IPS DF 19.7 (cell line): ENCODE measurements at regions not wholly inside any gene's neighbourhood (a gene's known extent, or its start where the extent isn't known, plus 50 kb on each side); places are given as distances from the start of the nearest gene placed in this dataset.

Source experiments
- DNase-seq: peaks from one replicate; pipeline ENCODE4 v3.0.0-alpha.2; 2013; ENCODE audit warnings: low read depth, low spot score

DNA sequence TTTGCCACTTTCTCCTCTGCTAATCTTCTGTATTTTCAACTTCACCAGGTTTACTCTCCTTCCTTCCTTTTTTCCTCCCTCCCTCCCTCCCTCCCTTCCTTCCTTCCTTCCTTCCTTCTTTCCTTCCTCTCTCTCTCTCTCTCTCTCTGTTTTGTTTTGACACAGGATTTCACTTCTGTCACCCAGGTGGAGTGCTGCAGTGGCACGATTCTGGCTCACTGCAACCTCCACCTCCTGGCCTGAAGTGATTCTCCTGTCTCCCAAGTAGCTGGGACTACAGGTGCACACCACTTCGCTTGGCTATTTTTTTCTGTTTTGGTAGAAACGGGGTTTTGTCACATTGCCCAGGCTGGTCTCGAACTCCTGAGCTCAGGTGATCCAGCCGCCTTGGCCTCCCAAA is 181.2 kb upstream of the BTG1 start:
- no peak for DNase-seq

DNA sequence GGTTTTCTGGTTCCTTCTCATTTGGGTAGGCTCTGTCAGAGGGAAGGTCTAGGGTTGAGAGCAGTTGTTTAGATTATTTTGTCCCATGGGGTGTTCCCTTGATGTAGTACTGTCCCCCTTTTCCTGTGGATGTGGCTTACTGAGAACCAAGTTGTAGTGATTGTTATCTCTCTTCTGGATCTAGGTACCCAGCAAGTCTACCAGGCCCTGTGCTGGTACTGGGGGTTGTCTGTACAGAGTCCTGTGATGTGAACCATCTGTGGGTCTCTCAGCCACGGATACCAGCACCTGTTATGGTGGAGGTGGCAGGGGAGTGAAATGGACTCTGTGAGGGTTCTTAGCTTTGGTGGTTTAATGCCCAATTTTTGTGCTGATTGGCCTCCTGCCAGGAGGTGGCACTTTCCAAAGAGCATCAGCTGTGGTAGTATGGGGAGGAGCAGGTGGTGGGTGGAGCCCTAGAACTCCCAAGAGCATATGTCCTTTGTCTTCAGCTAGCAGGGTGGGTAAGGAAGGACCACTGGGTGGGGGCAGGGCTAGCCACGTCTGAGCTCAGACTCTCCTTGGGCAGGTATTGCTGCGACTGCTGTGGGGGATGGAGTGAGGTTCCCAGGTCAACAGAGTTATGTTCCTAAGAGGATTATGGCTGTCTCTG is 179.3 kb upstream of the BTG1 start:
- no peak for DNase-seq

DNA sequence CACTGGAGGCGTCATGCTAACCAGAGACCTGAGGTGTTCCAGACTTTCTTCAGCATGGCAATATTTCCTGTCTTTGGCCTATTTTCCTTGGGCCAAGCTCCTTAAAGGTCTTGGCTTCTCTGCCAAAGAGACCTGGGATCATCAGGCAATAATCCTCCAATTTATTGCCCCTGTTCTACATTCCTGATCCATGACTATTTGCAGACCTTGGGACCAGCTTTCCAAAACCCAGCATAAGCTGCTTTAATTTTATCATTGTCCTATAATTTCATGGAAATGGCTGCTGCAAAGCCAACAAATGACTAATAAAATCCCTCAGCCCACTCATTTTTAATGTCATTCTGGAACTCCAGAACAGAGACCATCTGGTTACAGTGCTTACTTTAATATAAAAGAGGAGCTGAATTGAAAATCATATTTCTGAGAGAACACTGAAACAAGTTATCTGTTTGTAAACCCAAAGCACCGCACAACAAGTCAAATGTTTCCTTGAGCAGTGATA is 166.9 kb upstream of the BTG1 start:
- no peak for DNase-seq

DNA sequence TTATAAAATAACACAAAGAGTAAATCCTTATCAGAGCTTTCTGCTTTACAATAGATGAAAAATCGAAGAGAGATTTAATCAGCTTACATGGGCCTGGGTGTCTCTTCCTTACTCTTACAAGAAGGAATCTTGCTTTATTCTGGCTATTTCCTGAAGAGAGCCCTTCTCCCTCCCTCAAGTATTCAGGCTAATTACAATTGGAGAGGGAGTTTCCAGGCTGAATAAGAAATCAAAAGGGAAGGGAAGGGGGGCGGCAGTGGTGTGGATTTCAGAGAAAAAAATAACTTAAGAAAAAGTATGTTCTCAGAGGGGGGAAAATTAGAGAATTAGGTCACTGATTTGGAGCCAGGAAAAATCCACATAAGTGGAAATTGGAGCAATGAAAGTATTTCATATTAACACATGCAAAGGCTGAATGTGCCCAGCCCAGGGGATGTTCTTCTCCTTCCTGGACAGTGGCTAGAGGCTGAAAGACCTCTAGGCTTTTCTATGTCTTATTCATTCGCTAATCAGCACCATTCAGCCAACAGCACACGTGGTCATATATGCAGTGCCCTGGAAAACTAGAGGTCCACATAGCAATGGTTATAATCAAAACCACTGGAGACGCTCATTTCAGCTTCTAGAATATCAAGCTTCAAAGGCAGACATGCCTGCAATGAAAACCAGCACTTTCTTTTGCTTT is 158.9 kb upstream of the BTG1 start:
- DNase-seq, result no peak

DNA sequence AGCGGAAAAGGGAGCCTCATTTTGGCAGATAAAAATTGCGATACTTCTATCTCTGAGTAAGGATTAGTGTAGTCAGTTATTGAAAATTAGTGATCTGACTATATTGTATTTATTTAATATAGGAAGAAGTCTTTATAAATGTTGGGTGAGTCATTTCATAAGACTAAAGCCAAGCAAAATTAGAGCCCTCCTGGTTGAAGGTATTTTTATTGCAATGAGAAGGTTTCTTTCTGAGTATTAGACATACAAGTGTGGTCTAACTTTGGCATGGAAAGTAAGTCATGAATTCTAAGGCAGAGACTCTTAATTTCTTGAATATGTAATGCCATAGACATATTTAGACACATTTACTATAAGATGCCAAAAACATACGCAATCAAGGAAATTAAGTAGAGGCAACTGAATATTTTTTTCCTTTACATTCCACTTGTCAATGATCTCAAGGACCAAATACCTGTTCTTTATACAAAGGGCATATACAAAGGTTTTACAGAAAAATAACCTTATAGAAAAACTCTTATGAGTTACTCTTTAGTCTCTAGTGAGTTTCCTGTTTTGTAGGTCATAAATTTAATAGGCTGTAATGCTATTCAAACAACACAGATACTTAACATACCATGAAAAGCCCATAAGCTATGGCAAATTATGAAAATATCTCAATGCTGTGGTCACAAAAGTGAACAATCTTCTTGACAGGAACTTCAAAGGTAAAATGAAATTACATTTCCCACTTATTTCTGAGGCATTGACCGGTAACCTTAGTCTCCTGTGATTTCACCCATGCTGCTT is 156.6 kb upstream of the BTG1 start:
- DNase-seq, result no peak

DNA sequence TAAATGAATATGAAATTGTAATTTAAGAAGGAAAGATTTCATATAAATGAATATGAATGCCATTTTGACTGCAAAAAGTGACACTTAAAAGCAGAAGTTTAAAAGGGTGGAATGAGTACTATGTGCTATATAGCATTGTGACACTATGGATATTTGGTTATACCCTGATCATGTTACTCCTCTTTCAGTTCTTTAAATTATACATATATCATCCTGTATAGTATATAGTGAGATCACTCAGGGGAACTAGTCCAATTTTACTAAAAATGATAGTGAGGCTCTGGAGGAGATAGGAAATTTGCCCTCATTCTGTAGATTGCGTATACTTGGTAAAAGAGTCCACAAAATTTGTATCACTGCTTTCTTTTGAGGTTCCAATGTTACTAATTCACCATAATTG is 155.7 kb upstream of the BTG1 start:
- no peak for DNase-seq

DNA sequence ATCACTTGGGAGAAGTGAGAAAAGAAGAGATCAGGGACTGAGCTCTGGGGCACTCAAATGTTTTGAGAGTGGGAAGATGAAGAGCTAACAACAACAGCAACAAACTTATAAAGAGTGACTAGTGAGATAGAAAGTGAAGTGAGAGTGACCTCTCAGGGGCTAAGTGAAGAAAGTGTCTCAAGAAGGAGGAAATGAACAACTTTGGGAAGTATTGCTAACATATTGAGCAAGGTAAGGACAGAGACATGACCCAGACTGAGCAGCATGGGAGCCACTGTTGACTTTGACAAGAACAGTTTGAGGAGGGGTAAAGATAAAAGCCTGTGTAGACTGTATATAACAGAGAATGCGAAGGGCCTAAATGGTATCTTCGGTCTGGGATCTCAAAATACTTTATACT is 155.1 kb upstream of the BTG1 start:
- no peak for DNase-seq

DNA sequence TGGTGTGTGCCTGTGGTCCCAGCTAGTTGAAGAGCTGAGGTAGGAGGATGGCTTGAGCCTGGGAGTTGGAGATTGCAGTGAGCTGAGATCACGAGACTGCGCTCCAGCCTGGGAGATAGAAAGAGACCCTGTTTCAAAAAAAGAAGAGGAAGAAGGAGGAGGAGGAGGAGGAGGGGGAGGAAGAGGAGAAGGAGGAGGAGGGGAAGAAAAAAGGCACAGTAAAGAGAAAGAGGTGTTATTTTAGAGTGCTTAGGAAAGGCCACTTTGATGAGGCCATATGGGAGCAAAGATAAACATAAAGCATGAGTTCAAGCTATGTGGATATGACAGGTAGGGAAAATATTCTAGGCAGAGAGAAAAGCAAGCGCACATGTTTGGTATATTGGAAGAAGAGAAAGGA is 154.1 kb upstream of the BTG1 start:
- no peak for DNase-seq

DNA sequence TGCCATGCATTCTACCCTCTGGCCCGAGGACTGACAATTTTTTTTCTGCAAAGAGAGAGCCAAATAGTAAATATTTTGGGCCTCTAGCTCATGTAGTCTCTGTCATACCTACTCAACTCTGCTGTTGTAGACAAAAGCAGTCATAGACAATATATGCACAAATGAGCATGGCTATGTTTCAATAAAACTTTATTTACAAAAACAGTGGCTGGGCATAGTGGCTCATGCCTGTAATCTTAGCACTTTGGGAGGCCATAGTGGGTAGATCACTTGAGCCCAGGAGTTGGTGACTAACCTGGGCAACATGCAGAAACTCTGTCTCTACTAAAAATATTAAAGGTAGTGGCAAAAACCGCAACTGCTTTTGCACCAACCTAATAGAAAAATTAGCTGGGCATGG is 153.7 kb upstream of the BTG1 start:
- DNase-seq, result no peak

DNA sequence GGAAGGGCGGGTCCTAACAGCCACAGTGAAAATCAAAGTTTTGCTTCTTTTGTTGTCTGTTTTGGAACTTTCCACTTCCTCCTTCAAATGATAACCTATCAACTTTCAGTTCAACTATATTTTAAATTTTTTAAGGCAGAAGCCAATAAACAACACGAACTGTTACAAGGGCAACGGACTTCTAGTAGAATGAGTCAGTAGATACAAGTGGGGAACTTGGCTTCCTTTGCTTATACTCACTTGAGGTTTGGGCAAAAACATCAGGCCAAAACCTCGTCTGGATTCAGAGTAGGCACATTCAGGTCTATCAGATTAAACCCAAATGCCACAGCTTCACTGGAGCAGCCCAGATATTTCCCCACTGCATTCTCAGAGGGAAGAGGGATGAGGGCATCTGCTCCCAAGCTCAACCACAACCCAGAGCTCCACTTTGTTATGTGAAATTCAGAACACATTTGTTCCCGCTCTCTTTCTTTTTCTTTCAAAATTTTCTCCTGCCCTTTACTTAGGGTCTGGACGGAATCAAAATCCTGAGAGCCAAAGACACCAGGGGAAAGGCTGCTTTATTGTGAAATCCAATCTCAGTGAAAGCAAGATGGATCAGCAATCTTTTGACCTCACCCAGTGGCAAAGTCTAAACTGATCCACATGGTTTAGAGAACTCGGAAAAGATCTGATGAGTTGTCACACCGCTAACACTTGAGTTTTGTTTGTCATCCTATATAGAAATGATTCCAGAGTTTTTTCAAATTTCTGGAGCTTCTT is 152.5 kb upstream of the BTG1 start:
- DNase-seq, result no peak

DNA sequence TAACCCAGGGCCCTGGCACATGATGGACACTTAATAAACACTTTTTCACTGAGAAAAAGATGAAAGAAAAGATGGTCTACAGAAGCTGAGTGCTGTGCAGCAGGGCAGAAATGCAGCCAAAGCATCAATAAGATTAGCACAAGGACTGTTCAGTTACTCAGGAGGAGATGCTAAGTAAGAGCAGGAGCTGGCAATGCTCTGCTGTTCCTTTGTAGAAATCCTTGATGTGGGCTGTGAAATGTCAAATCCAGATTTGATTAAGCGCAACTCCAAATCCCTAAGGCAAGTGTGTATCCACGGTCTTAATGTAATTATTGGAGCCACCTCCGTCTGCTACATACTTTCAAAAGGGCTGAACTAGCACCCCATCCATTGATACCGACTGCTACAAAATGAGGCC is 151.8 kb upstream of the BTG1 start:
- DNase-seq, result no peak

DNA sequence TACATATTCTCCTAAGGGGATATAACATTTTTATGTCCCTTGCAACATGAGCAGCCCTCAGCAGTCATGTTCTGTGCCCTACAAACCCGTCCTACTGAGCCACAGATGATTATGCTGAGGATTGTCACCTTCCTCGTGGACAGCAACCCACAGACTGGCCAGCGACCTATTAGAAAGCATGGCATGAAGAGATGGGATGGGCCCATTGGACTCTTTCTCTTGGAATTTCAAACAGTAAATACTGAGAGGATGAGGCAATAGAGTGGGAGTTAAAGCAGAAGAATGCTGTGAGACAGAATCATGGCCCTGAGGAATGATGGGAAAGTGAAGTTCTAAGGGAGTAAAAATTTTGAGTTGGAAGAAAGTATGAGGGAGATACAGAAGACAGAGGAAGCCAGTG is 149.9 kb upstream of the BTG1 start:
- no peak for DNase-seq

DNA sequence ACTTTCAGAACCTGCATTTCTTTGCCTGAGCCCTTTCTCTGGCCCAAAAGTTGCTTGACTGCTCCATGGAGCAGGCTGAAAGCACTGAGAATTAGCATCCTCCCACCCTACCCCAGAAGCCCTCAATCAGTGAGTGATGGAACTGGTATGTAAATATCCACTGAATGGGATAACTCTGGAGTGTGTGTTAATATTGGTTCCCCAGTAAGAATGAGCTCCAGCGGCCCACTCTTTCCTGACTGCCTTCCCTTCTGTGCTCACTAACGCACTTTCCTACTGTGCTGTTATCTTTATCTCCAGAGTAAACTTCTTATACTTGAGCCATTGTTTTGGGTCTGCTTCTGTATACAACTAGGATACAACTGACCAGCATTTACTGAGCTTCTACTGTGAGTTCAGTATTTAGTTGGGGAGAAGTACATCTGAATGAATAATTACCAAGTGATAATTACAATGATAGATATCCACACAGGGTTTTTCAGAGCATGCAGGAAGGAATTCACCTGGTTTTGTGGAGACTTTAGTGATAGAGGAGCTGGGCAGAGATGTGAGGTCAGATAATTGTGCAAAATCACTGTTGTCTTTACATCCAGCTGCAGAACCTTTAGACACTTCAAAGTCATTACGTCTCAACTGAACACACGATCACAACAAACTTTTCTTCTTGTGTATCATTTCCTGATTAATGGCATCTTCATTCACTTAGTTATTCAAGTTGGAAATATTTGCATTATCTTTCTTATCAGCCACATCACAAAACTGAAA is 149.2 kb upstream of the BTG1 start:
- no peak for DNase-seq

DNA sequence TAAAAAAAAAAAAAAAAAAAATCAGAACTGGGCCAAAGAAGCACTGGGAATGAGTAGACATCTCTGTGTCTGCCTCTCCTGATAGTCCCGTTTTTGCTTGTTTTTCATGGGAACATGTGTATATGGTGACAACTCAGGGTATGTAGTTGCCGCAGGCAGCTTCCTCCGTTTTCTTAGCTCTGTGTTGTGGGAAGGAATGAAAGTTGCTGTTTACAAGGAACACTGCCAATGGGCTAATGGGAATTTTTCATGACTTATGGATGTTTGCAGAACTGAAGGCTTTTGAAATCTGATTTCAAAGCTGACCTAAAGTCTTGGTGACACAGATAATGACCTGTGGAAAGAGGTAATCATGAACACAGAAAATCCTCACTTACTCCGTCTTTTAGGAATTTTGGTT is 146.4 kb upstream of the BTG1 start:
- DNase-seq, result no peak

DNA sequence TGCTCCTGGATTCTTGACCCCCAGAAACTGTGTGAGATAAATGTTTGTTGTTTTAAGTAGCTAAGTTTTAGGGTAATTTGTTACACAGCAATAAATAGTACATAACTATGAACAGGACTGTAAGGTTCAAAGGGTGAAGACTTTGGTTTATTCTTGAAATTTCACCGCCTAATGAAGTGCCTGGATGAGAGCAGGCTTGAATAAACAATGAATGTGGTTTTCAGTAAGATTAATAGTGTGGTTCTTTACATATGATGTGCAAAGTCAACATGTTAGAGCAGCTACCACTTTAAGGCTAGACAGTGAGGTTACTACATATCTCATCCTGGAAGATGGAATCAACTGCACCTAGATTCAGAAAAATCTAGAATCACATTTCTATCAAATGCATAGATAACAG is 145.2 kb upstream of the BTG1 start:
- DNase-seq, result no peak

DNA sequence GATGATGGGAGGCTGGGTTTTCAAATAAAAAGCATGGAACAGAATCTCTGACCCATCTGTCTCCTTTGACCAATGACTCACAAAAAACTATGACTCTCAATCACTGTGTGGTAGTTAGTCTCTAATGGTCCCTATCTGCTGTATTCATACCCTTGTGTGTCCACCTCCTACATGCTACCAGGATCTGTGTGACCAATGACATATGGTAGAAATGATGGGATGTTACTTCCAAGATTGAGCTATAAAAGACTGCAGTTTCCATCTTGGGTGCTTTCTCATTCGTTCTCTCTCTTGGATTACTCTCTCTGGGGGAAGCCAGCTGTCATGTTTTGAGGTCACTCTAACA is 144.7 kb upstream of the BTG1 start:
- no peak for DNase-seq

DNA sequence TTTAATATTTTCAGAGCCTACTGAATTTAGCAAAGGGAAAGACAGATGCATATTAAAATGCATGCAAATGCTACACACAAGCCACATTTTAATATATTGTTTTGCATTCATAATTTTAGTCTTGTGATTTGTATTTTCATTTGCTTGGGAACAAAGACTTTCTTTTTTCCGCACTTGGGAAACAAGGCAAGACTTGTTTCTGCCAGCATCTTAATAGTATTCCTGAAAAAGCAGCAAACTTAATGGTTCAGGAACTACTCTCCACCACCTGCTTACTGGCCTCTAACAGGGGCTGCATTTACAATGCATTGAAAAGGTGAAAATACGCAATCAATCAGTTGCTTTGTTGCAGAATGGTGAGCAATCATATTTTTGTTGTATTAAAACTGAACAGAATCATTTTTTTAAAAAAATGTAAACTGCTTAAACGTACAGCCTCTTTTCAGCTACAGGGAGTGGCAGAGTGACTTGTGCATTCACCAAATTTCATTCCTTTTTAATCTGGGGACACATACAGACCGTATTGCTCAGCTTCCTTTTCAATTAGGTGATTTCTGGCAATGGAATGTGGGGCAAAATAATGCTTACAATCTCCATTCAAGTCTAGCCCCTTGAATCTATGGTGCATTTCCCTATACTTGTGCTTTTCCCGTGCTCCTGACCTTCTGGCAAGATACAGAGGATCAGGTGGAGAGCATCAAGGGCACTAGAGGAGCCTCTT is 144.1 kb upstream of the BTG1 start:
- DNase-seq, result no peak

DNA sequence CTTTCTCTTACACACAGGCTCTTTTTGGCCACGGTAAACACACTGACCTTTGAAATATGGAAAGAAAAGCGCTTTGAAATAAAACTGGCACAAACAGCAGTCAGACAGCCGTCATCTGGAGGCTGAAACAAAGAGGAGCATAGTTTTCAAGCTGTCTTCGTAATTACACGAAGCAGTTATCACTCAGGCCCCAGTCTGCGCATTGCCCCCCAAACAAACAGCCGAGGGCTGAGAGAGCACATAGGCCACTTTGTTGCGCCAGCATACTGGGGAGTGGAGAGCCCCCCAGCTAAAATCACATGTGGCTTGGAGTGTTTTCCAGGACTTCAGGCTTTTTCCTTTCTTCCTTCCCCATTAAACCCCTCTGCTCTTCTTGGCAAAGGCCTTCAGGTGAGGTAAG is 142.9 kb upstream of the BTG1 start:
- DNase-seq, result no peak

DNA sequence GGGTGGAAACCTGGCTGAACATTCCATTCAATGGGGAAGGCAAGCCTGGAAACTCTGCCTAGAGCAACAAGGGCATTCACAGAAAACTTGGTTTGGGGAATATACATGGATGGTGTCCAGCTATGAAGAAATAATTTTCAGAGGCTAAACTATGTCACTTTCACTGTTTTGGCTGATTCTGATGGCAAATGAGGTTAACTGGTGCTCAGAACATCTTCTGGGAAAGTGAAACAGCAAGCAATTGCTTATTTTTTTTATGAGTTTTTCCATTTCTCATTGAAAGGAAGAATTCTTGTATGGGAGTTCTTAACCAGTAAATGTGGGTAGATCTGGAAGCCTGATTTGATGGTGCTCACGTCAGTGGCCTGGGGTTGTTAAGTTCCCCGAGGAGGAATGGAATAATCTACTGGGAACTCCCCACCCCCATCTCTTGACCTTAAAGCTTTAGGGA is 132.8 kb upstream of the BTG1 start:
- DNase-seq, result no peak

DNA sequence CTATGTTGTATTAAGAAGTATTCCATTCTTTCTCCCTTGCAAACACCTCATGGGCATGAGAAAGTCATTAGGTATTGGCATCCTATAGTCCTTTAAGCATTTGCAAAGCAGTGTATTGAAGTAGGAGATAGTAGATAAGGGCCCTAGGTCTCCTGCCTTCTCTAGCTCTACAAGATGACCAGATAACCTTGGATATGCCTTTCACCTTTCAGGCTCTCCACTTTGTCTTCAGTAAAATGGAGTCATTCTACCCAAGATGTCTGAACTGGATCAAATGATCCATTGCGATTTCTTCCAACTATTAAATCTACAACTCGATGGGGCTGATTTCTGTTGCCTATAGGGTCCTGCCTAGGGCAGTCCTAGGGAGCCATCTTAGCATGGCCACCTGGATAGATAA is 132.1 kb upstream of the BTG1 start:
- no peak for DNase-seq

DNA sequence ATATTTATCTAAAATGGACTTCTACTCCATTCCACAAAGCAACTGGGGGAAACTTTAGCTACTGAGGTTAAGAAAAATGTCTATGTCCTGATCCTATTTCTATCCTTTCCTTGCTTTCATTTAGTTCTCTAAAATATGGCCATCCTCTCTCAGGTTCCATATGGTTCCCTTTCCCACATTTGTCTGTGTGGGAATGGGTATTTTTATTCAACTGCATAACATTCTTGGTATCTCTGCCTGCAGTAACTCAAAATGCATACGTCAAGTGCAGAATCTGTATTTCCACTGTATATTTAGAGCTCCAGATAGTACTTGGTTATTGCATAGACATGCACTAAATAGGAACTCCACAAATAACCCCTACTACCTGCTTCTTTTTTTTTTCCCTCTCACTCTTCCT is 130.6 kb upstream of the BTG1 start:
- DNase-seq, result no peak
